SH-SY5Y (cell line): ENCODE measurements at regions not wholly inside any gene's neighbourhood (a gene's known extent, or its start where the extent isn't known, plus 50 kb on each side); places are given as distances from the start of the nearest gene placed in this dataset.

Experiments
- GATA2 ChIP-seq: IDR thresholded peaks from 2 replicates; pipeline ENCODE4 v1.6.1; 2011; ENCODE audit warnings: mild to moderate bottlenecking, low read depth, low read length
- GATA3 ChIP-seq: IDR thresholded peaks from 2 replicates; pipeline ENCODE4 v1.6.1; 2011; ENCODE audit warnings: low read depth, mild to moderate bottlenecking, low read length, moderate library complexity

DNA sequence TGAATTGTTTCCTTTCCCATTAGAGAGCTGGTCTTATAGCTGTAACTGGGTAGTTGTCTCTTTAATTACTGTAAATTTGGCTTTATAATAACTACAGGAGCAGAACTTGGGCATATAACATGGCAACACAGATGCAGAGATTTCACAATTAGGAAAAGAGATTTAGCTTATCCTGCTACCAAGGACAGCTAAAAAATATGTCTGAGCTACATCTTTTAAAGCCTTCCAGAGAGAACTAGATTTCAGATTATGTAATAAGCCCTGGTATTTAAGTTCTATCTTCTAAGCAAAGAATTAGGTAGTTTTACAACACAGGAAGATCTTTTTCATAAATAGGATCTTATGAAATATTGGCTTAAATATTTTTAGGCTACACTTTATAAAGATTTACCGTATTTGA is 313.8 kb downstream of the S1PR1 start:
- TF ChIP-seq GATA2, result no peak
- no peak for TF ChIP-seq GATA3
